HG03342 (cell line): ENCODE measurements at regions not wholly inside any gene's neighbourhood (a gene's known extent, or its start where the extent isn't known, plus 50 kb on each side); places are given as distances from the start of the nearest gene placed in this dataset.

Experiments used
- ATAC-seq: cut with Tn5 transposase; IDR thresholded peaks from one replicate; pipeline ENCODE4 v1.9.1; 2021; ENCODE audit warnings: mild to moderate bottlenecking, moderate library complexity; ENCODE audit not compliant: unreplicated experiment

GRCh38 chr4:89438102-89438831 lies 130.7 kb upstream of the GPRIN3 start:
- peak; percentile 65 for ATAC-seq

GRCh38 chr4:89434364-89434988 lies 126.9 kb upstream of the GPRIN3 start:
- peak; percentile 67 for ATAC-seq

- ATAC-seq = no peak
Observed at GRCh38 chr4:89427782-89428181, 120.2 kb upstream of the GPRIN3 start.

GRCh38 chr4:89425023-89425422 lies 117.4 kb upstream of the GPRIN3 start:
- no peak for ATAC-seq

GRCh38 chr4:89422441-89422990 lies 114.9 kb upstream of the GPRIN3 start:
- ATAC-seq = no peak

GRCh38 chr4:89420507-89420906 lies 112.9 kb upstream of the GPRIN3 start:
- no peak for ATAC-seq

- ATAC-seq = no peak
Observed at GRCh38 chr4:89419111-89419695, 111.6 kb upstream of the GPRIN3 start.

GRCh38 chr4:89416960-89417359 lies 109.4 kb upstream of the GPRIN3 start:
- no peak for ATAC-seq

- ATAC-seq = no peak
Observed at GRCh38 chr4:89413518-89413917, 105.9 kb upstream of the GPRIN3 start.

GRCh38 chr4:89411539-89412309 lies 104.1 kb upstream of the GPRIN3 start:
- no peak for ATAC-seq

- no peak for ATAC-seq
Observed at GRCh38 chr4:89410687-89411086, 103.1 kb upstream of the GPRIN3 start.

- no peak for ATAC-seq
Observed at GRCh38 chr4:89404530-89404929, 96.9 kb upstream of the GPRIN3 start.

- no peak for ATAC-seq
Observed at GRCh38 chr4:89403826-89404225, 96.2 kb upstream of the GPRIN3 start.

- no peak for ATAC-seq
Observed at GRCh38 chr4:89400287-89401035, 92.9 kb upstream of the GPRIN3 start.

GRCh38 chr4:89398644-89399043 lies 91.0 kb upstream of the GPRIN3 start:
- no peak for ATAC-seq

GRCh38 chr4:89398146-89398545 lies 90.5 kb upstream of the GPRIN3 start:
- no peak for ATAC-seq

- no peak for ATAC-seq
Observed at GRCh38 chr4:89397441-89397840, 89.8 kb upstream of the GPRIN3 start.

- no peak for ATAC-seq
Observed at GRCh38 chr4:89382439-89382838, 74.8 kb upstream of the GPRIN3 start.

GRCh38 chr4:89380980-89381379 lies 73.4 kb upstream of the GPRIN3 start:
- ATAC-seq = no peak

- ATAC-seq = no peak
Observed at GRCh38 chr4:89379511-89380044, 72.0 kb upstream of the GPRIN3 start.
